UCSD-AML1 (cell line): ENCODE measurements at regions not wholly inside any gene's neighbourhood (a gene's known extent, or its start where the extent isn't known, plus 50 kb on each side); places are given as distances from the start of the nearest gene placed in this dataset.

Source experiments
- DNase-seq: peaks from one replicate; lab custom pipeline; 2025; ENCODE audit not compliant: unreplicated experiment; lab: John Stamatoyannopoulos, UW

GRCh38 chr9:121568343-121569265 lies 69.0 kb upstream of the GGTA1 start:
- peak; percentile 40 for DNase-seq

GRCh38 chr9:121569266-121569648 lies 69.6 kb upstream of the GGTA1 start:
- DNase-seq, result no peak

GRCh38 chr9:121572581-121572980 lies 72.9 kb upstream of the GGTA1 start:
- no peak for DNase-seq

- no peak for DNase-seq
Measured at GRCh38 chr9:121573717-121574485, 74.3 kb upstream of the GGTA1 start.

GRCh38 chr9:121574774-121575519 lies 75.3 kb upstream of the GGTA1 start:
- DNase-seq, result no peak

GRCh38 chr9:121576281-121577075 lies 75.0 kb upstream of the DAB2IP start:
- DNase-seq, result no peak

- no peak for DNase-seq
Measured at GRCh38 chr9:121577166-121577565, 74.3 kb upstream of the DAB2IP start.

- DNase-seq, result no peak
Measured at GRCh38 chr9:121577572-121577971, 73.9 kb upstream of the DAB2IP start.

GRCh38 chr9:121581786-121582600 lies 69.4 kb upstream of the DAB2IP start:
- DNase-seq, result no peak

- DNase-seq, result peak; percentile 65
Measured at GRCh38 chr9:121582641-121583040, 68.8 kb upstream of the DAB2IP start.

GRCh38 chr9:121584421-121584820 lies 67.0 kb upstream of the DAB2IP start:
- DNase-seq, result no peak

GRCh38 chr9:121587863-121588262 lies 63.6 kb upstream of the DAB2IP start:
- DNase-seq, result no peak

- DNase-seq, result no peak
Measured at GRCh38 chr9:121589986-121590385, 61.4 kb upstream of the DAB2IP start.

GRCh38 chr9:121592265-121592664 lies 59.2 kb upstream of the DAB2IP start:
- no peak for DNase-seq

- no peak for DNase-seq
Measured at GRCh38 chr9:121593066-121593465, 58.4 kb upstream of the DAB2IP start.

- no peak for DNase-seq
Measured at GRCh38 chr9:121596515-121596914, 54.9 kb upstream of the DAB2IP start.

- no peak for DNase-seq
Measured at GRCh38 chr9:121597698-121598166, 53.7 kb upstream of the DAB2IP start.

- no peak for DNase-seq
Measured at GRCh38 chr9:121598167-121598964, 53.1 kb upstream of the DAB2IP start.
